ENCODE measurements at regions not wholly inside any gene's neighbourhood (a gene's known extent, or its start where the extent isn't known, plus 50 kb on each side); places are given as distances from the start of the nearest gene placed in this dataset.

- intact Hi-C loops (cut with micrococcal nuclease) = no loop called here
- ChIA-PET CTCF (ENCODE audit: partially characterized antibody) (no interaction called here), POLR2A (ENCODE audit: partially characterized antibody) (no interaction called here)
- Histone ChIP-seq H3K27me3 (ENCODE audit: insufficient read depth, low read length) (no peaks in the 10 kb centered on the region), H3K4me1 (ENCODE audit: insufficient read depth, low read length) (no peaks in the 10 kb centered on the region), H3K9me3 (ENCODE audit: control insufficient read depth in 1 of 2, low read length in 2 of 2) (peaks cover 0 to 3% of the 10 kb centered on the region in 2 donors), H3K4me3 (ENCODE audit: low read length in 2 of 2) (no peak overlapping the region), H3K27ac (ENCODE audit: low read depth, low read length) (no peak overlapping the region), H3K36me3 (ENCODE audit: insufficient read depth, low read length) (no peaks in the 10 kb centered on the region)
- Mint-ChIP-seq H3K27ac (no peak overlapping the region), H3K9me3 (peaks cover 0 to 13% (median 6%) of the 10 kb centered on the region in 8 donors), H3K4me3 (no peak overlapping the region), H3K4me1 (no peaks in the 10 kb centered on the region), H3K36me3 (no peaks in the 10 kb centered on the region), H3K27me3 (no peaks in the 10 kb centered on the region)
- no peak for DNase-seq
These were observed 123.1 kb upstream of the EYS start for GRCh38 chr6:65830151-65830550.

DNA sequence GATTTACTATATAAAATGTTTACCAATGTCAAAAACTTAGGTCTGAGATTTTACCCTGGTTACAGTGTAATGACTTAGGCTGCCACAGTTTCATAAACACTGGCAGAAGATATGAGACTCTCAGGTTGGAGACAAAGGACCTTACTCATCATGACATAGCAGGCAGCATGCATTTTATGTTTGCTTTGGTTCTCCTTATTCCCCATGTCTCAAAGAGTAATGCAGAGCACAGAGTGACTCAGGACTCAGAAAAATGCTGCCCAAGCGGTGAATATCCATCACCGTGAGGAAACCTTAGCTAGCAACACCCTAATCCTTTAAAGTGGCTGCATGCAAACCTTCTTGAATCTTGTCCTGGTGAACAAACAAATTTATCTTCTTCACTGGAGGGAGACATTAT lies 112.1 kb upstream of the EYS start:
- H3K36me3 ChIP-seq (ENCODE audit: insufficient read depth, low read length) = no peaks in the 10 kb centered on the region
- Mint-ChIP-seq H3K4me1 (no peaks in the 10 kb centered on the region), H3K27me3 (no peaks in the 10 kb centered on the region), H3K36me3 (no peaks in the 10 kb centered on the region), H3K27ac (no peak overlapping the region), H3K4me3 (no peak overlapping the region), H3K9me3 (peaks cover 0 to 24% (median 8%) of the 10 kb centered on the region in 8 donors)
- CTCF ChIA-PET (ENCODE audit: partially characterized antibody) = no interaction called here
- H3K9me3 ChIP-seq (ENCODE audit: control insufficient read depth in 1 of 2, low read length in 2 of 2) = no peaks in the 10 kb centered on the region
- no peaks in the 10 kb centered on the region for H3K4me1 ChIP-seq (ENCODE audit: insufficient read depth, low read length)
- no peak overlapping the region for H3K4me3 ChIP-seq (ENCODE audit: low read length in 2 of 2)
- no peak overlapping the region for H3K27ac ChIP-seq (ENCODE audit: low read depth, low read length)
- POLR2A ChIA-PET (ENCODE audit: partially characterized antibody) = no interaction called here
- no peak for DNase-seq
- H3K27me3 ChIP-seq (ENCODE audit: insufficient read depth, low read length) = no peaks in the 10 kb centered on the region
- intact Hi-C loops (cut with micrococcal nuclease) = no loop called here

DNA sequence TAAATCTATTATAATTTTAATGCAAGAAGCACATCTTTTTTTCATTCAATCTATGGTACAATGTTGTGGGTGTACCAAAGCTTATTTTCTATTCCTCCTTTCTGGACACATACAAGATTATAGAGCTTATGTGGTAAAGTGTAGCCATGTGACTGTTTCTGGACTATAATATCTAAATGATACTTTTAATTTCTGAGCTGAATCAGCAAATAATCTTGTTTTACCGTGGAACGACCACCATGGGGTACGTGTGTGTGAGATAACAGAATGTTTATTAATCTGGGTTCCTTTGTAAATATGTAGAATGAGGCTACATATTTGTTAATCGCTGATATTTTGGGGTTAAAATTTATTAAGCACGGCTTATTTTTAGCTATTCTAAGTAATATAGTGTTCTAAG lies 111.5 kb upstream of the EYS start:
- no peaks in the 10 kb centered on the region for H3K27me3 ChIP-seq (ENCODE audit: insufficient read depth, low read length)
- Mint-ChIP-seq H3K4me3 (no peak overlapping the region), H3K4me1 (no peaks in the 10 kb centered on the region), H3K27ac (no peak overlapping the region), H3K27me3 (no peaks in the 10 kb centered on the region), H3K9me3 (peaks cover 0 to 19% (median 8%) of the 10 kb centered on the region in 8 donors), H3K36me3 (no peaks in the 10 kb centered on the region)
- ChIA-PET POLR2A (ENCODE audit: partially characterized antibody) (no interaction called here), CTCF (ENCODE audit: partially characterized antibody) (no interaction called here)
- intact Hi-C loops (cut with micrococcal nuclease) = no loop called here
- no peaks in the 10 kb centered on the region for H3K36me3 ChIP-seq (ENCODE audit: insufficient read depth, low read length)
- H3K9me3 ChIP-seq (ENCODE audit: control insufficient read depth in 1 of 2, low read length in 2 of 2) = no peaks in the 10 kb centered on the region
- no peaks in the 10 kb centered on the region for H3K4me1 ChIP-seq (ENCODE audit: insufficient read depth, low read length)
- DNase-seq = no peak
- H3K27ac ChIP-seq (ENCODE audit: low read depth, low read length) = no peak overlapping the region
- H3K4me3 ChIP-seq (ENCODE audit: low read length in 2 of 2) = no peak overlapping the region

- Histone ChIP-seq H3K4me1 (ENCODE audit: insufficient read depth, low read length) (no peaks in the 10 kb centered on the region), H3K27me3 (ENCODE audit: insufficient read depth, low read length) (no peaks in the 10 kb centered on the region), H3K4me3 (ENCODE audit: low read length in 2 of 2) (no peak overlapping the region), H3K36me3 (ENCODE audit: insufficient read depth, low read length) (no peaks in the 10 kb centered on the region), H3K9me3 (ENCODE audit: control insufficient read depth in 1 of 2, low read length in 2 of 2) (no peaks in the 10 kb centered on the region), H3K27ac (ENCODE audit: low read depth, low read length) (no peak overlapping the region)
- ChIA-PET CTCF (ENCODE audit: partially characterized antibody) (no interaction called here), POLR2A (ENCODE audit: partially characterized antibody) (no interaction called here)
- Mint-ChIP-seq H3K27ac (no peak overlapping the region), H3K36me3 (no peaks in the 10 kb centered on the region), H3K9me3 (peaks cover 0 to 19% (median 7%) of the 10 kb centered on the region in 8 donors), H3K4me3 (no peak overlapping the region), H3K4me1 (no peaks in the 10 kb centered on the region), H3K27me3 (no peaks in the 10 kb centered on the region)
- DNase-seq = no peak
- intact Hi-C loops (cut with micrococcal nuclease) = no loop called here
These were observed 110.0 kb upstream of the EYS start for GRCh38 chr6:65816991-65817390.

GRCh38 chr6:65814071-65814470 lies 107.0 kb upstream of the EYS start:
- ChIA-PET CTCF (ENCODE audit: partially characterized antibody) (no interaction called here), POLR2A (ENCODE audit: partially characterized antibody) (no interaction called here)
- Mint-ChIP-seq H3K4me1 (no peaks in the 10 kb centered on the region), H3K4me3 (no peak overlapping the region), H3K36me3 (no peaks in the 10 kb centered on the region), H3K9me3 (peaks cover 0 to 7% (median 4%) of the 10 kb centered on the region in 8 donors), H3K27me3 (no peaks in the 10 kb centered on the region), H3K27ac (no peak overlapping the region)
- H3K9me3 ChIP-seq (ENCODE audit: control insufficient read depth in 1 of 2, low read length in 2 of 2) = no peaks in the 10 kb centered on the region
- H3K27me3 ChIP-seq (ENCODE audit: insufficient read depth, low read length) = no peaks in the 10 kb centered on the region
- no peak overlapping the region for H3K4me3 ChIP-seq (ENCODE audit: low read length in 2 of 2)
- DNase-seq = no peak
- intact Hi-C loops (cut with micrococcal nuclease) = no loop called here
- no peaks in the 10 kb centered on the region for H3K36me3 ChIP-seq (ENCODE audit: insufficient read depth, low read length)
- no peaks in the 10 kb centered on the region for H3K4me1 ChIP-seq (ENCODE audit: insufficient read depth, low read length)
- H3K27ac ChIP-seq (ENCODE audit: low read depth, low read length) = no peak overlapping the region

GRCh38 chr6:65803186-65803585 lies 96.2 kb upstream of the EYS start:
- intact Hi-C loops (cut with micrococcal nuclease) = no loop called here

DNA sequence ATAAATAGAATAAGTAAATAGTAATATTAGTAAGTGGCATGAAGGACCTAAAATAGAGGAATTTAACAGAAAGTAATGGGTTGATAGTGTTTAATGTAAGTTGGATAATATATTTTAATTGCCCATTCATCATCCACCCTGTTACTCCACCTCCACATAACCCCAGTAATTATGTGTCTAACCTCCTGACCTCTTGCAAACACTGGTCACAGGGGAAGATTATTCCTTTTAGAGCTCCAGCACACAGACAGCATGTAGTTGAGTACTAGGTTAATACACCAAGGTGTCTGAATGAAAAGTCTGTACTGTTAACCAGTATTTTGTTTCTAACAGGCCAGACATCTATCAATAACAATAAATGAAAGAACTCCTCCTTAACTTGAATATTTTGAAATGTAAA lies 92.4 kb upstream of the EYS start:
- no peak for DNase-seq
- Mint-ChIP-seq H3K27me3 (no peaks in the 10 kb centered on the region), H3K9me3 (peaks cover 0 to 5% (median under 1%) of the 10 kb centered on the region in 8 donors), H3K27ac (no peak overlapping the region), H3K4me1 (no peaks in the 10 kb centered on the region), H3K4me3 (no peak overlapping the region), H3K36me3 (no peaks in the 10 kb centered on the region)
- H3K36me3 ChIP-seq (ENCODE audit: insufficient read depth, low read length) = no peaks in the 10 kb centered on the region
- intact Hi-C loops (cut with micrococcal nuclease) = no loop called here
- H3K27ac ChIP-seq (ENCODE audit: low read depth, low read length) = no peak overlapping the region
- no peaks in the 10 kb centered on the region for H3K27me3 ChIP-seq (ENCODE audit: insufficient read depth, low read length)
- H3K4me1 ChIP-seq (ENCODE audit: insufficient read depth, low read length) = no peaks in the 10 kb centered on the region
- ChIA-PET CTCF (ENCODE audit: partially characterized antibody) (no interaction called here), POLR2A (ENCODE audit: partially characterized antibody) (no interaction called here)
- no peaks in the 10 kb centered on the region for H3K9me3 ChIP-seq (ENCODE audit: control insufficient read depth in 1 of 2, low read length in 2 of 2)
- no peak overlapping the region for H3K4me3 ChIP-seq (ENCODE audit: low read length in 2 of 2)

More at GRCh38 chr6:65803186-65803585, 96.2 kb upstream of the EYS start:
- no peaks in the 10 kb centered on the region for H3K27me3 Mint-ChIP-seq
- H3K4me1 Mint-ChIP-seq = no peaks in the 10 kb centered on the region
- H3K4me3 Mint-ChIP-seq = no peak overlapping the region
- no peaks in the 10 kb centered on the region for H3K36me3 ChIP-seq (ENCODE audit: insufficient read depth, low read length)
- H3K4me3 ChIP-seq (ENCODE audit: low read length in 2 of 2) = no peak overlapping the region
- H3K36me3 Mint-ChIP-seq = no peaks in the 10 kb centered on the region
- H3K9me3 ChIP-seq (ENCODE audit: control insufficient read depth in 1 of 2, low read length in 2 of 2) = no peaks in the 10 kb centered on the region
- no peaks in the 10 kb centered on the region for H3K27me3 ChIP-seq (ENCODE audit: insufficient read depth, low read length)
- no peak overlapping the region for H3K27ac ChIP-seq (ENCODE audit: low read depth, low read length)
- DNase-seq = no peak
- CTCF ChIA-PET (ENCODE audit: partially characterized antibody) = no interaction called here
- H3K4me1 ChIP-seq (ENCODE audit: insufficient read depth, low read length) = no peaks in the 10 kb centered on the region
- H3K27ac Mint-ChIP-seq = no peak overlapping the region
- H3K9me3 Mint-ChIP-seq = peaks cover 0 to 6% (median 1%) of the 10 kb centered on the region in 8 donors
- POLR2A ChIA-PET (ENCODE audit: partially characterized antibody) = no interaction called here

- H3K27ac Mint-ChIP-seq = no peak overlapping the region
- POLR2A ChIA-PET (ENCODE audit: partially characterized antibody) = no interaction called here
- Histone ChIP-seq H3K27me3 (ENCODE audit: insufficient read depth, low read length) (no peaks in the 10 kb centered on the region), H3K9me3 (ENCODE audit: control insufficient read depth in 1 of 2, low read length in 2 of 2) (no peaks in the 10 kb centered on the region), H3K27ac (ENCODE audit: low read depth, low read length) (no peak overlapping the region), H3K4me3 (ENCODE audit: low read length in 2 of 2) (no peak overlapping the region), H3K4me1 (ENCODE audit: insufficient read depth, low read length) (no peaks in the 10 kb centered on the region), H3K36me3 (ENCODE audit: insufficient read depth, low read length) (no peaks in the 10 kb centered on the region)
- DNase-seq = no peak
- H3K9me3 Mint-ChIP-seq = peaks cover 0 to 6% (median 3%) of the 10 kb centered on the region in 8 donors
- intact Hi-C loops (cut with micrococcal nuclease) = no loop called here
- CTCF ChIA-PET (ENCODE audit: partially characterized antibody) = no interaction called here
- H3K27me3 Mint-ChIP-seq = no peaks in the 10 kb centered on the region
- no peak overlapping the region for H3K4me3 Mint-ChIP-seq
- H3K4me1 Mint-ChIP-seq = no peaks in the 10 kb centered on the region
- no peaks in the 10 kb centered on the region for H3K36me3 Mint-ChIP-seq
These were observed 91.4 kb upstream of the EYS start for GRCh38 chr6:65798280-65799014.
